Hematopoietic multipotent progenitor cell treated with erythropoietin and hydrocortisone succinate and interleukin-3 and kit ligand, for 17 days (in vitro differentiated cells): ENCODE measurements at regions not wholly inside any gene's neighbourhood (a gene's known extent, or its start where the extent isn't known, plus 50 kb on each side); places are given as distances from the start of the nearest gene placed in this dataset.
"Not testable (repeated sequence)": the region's sequence is repeated elsewhere in the genome, so short reads cannot be mapped to it uniquely, and the experiment has no call there.

Experiments
- DNase-seq: peaks from one replicate; pipeline ENCODE4 v3.0.0-alpha.2; 2015; ENCODE audit warnings: low spot score

DNA sequence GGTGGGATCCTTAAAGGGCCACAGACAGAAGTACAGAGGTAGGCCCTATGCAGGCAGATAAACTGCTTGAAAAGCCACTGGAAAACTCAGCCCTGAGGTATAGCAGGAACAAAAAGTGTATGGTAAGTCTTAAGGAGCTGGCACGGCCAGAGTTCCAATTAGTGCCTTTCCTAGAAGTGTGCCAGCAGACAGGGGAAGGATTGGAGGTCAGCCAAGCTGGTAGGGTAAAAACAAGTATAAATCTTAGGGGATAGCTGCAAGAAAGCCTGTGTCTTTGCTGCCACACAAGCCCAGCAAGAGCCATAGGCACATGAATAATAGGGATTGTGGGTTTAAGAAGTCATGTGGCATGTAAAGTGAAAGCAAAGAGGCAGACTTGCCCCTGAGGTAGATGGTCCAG lies 582.5 kb downstream of the PLOD2 start:
- no peak for DNase-seq

DNA sequence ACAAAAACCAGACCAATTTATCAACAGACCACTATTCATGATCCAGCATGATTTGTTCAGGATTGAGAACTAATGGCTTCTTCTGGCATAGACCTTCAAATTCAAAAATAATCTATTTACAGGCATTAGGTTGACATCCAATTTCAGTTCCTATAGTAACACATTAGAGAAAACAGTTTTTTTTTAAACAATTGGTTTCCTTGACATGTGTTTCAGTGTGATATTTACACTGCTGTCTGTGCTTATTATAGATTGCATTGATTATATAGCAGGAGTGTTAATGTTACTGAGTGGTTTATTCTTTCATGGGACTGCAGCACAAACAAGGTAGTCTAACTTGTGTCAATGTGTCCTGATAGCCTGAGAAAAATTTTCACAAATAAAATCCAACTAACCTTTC lies 579.3 kb downstream of the PLOD2 start:
- DNase-seq: no peak

DNA sequence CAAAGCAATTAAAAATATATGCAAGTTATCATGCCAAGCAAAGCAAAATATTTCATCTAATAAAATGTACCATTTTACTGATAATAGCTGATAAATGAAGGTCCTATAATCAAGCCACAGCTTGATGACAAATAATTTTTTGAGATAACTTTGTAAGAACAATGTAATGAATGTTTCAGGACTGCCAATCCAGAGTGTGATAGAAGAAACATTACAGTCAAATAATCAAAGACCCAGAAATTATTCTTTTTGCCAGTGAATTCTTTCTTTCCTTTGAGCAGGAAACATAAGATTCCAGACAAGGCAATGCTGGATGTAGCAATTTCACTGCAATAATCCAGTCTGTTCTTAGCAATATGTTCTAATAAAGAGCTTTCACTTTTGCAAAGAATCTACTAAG lies 556.1 kb downstream of the PLOD2 start:
- DNase-seq: no peak

DNA sequence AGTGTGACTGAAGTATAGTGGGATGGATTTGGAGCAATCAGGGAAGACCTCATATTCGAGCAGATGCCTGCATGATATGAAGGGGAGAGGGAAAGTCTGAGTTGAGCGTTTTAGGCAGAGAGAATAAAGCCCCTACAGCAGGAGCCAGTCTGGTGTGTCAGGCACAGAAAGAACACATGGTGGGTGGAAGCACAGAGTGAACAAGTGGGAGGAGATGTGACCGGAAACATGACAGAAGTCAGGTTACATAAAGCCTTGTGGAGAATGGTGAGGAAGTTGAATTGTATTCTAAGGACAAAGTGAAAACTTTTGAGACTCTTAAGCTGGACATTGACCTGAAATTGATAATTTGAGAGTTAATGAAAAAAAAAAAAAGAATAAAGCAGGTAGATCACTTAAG lies 541.0 kb downstream of the PLOD2 start:
- no peak for DNase-seq

DNA sequence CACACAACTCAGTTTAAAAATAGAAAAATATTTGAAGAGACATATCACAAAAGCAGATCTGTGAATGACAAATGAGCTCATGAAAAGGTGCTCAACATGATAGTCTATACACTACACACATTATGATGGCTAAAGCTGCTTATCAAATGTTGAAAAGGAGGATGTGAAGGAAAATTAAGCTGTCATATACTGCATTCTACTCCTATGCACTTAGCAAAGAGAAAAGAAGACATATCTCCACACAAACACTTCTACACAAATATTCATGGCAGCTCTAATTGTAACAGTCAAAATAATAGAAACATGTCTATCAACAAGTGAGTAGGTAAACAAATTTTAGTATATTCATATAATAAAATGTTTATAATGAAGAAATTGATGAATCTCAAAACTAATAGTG lies 540.5 kb downstream of the PLOD2 start:
- no peak for DNase-seq

DNA sequence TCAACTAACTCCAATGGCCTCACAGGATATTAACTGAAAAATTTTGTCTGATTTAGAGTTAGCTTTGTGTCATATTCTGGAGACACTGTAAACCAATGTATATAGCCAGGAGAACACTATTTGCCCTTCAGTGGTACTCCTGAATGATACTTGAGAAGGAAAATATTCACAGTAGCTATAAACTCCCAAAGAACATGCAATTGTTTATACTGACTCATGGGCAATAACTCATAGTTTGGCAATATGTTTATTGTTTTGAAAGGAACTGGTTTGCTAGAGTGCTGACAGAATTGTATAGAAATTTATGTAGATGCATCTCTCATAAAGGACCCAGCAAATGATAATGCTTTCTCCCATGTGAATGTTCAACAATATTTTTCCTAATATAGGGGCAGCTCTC lies 537.6 kb downstream of the PLOD2 start:
- no peak for DNase-seq

DNA sequence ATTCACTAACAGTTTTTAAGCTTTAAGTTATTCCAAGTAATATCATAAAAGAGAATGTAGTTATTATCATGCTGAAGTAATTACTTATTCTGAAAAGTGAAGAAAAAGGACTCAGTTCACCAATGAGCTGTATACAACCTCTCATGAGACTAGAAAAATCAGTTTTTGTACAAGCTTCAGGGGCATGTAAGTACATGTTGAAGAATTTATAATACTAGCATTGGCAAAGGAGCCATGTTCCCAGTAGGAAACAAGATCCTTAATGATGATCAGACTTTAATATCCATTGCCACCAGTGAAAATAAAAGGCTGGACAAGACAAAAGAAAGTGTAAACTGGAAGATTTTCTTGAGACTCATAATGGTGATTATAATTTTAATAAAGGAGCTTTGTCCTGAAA lies 532.8 kb downstream of the PLOD2 start:
- DNase-seq: no peak

DNA sequence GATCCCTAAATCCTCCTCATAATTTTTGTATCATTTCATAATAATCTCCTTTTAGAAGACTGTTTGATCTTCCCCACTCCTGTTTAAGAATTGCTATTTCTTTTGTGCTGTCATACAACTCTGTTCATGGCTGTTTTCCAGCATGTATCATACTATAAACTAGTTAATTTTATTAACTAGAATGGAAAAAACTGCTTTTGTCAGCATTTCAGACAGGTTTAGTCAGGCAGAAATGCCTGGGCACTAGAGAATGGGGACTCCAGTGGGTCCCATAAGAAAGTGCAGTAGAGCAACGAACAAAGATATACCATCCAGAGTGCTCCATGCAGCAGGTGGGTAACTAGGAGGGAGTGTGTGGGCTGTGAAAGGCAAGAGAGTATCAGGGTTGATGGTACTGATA lies 523.9 kb downstream of the PLOD2 start:
- DNase-seq: no peak

DNA sequence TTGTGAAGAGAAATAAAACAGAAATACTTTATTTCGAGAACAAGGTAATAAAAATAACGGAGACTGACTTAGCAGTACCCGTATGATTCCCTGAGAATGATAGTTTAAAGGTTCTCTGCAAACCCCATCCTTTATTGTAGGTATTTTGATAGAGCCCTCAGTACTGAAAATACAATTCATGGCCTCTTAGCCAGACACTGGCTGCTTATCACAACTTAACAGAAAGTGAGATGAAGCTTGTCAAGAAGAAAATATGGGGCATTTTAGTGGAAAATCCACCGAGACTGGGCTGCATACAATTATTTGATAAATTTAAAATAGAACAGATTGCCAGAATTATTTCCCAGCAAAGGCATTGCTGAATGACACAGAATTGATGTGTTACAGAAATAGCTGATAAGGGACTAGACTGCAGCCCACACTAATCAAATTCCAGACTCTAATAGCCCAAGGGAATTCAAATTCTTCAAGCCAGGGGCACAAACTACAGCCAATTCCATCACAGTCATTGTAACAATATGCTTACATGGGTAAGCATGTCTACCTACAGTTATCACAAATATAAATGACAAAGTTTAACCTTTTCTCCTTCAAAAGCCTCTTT lies 521.9 kb downstream of the PLOD2 start:
- no peak for DNase-seq

DNA sequence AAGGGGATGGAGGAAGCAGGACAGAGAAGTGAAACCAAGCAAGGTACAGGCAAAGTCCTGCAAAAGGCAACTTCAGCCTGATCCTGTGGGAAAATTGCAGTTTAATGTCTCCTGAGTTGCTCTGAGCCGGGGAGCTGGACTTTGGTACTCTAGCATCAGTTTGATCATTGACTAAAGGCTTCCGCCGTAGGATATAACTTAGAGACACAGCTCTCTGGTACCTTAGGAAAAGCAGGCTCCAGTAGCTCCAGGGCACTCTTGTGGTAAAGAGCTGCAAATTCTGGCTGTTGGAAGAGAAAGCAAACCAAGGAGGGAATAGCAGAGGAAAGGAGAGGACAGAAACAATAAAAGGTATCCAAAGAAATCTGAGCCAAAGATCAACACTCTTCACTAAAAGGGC lies 521.1 kb downstream of the PLOD2 start:
- no peak for DNase-seq

DNA sequence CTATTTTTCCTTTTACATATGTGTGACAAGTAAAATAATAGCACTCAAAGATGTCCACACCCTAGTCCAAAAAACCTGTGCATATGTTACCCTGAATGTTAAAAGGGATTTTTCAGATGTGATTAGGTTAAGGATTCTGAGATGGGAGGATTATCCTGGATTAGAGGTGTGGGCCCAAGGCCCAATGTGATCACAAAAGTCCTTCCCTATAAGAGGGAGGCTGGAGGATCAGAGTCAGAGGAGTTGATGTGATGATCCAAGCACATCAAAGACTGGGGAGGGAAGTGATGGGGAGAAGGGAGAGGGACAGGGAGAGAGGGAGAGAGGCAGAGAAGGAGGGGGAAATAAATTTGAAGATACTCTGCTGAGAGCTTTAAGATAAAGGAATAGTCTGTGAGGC lies 512.6 kb downstream of the PLOD2 start:
- DNase-seq: no peak

DNA sequence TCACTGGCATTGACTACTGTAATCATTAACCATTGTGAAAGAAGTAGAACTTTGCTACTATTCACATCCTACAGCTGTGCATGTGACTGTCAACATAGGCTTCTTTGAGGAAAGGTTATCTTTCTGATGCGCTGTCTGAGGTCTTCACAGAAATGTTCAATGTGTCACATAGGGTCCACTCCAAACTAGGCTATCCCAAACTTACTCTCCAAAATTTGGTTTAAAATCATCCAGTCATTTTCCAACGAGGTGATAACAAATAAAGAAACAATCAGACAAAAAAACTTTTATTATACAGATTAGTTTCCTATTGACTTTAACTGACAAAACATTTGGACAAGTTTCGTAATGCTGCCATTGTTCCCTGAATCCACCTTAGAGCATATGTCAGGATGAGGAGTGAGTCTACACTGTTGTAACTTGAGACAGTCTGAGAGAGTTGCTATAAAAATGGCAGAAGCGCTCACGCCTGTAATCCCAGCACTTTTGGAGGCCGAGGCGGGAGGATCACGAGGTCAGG lies 511.6 kb downstream of the PLOD2 start:
- no peak for DNase-seq

DNA sequence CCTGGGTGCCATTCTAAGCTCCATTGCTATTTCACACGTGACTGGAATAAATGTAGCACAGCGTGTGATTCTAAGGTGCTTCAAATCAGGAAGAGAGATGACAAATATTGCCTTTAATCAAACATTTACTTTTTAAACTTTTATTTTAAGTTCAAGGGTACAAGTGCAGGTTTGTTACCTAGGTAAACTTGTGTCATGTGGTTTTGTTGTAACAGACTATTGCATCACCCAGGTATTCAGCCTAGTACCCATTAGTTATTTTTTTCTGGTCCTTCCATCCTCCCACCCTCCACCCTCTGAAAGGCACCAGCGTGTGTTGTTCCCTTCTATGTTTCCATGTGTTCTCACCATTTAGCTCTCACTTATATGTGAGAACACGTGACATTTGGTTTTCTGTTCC lies 510.8 kb downstream of the PLOD2 start:
- DNase-seq: no peak

DNA sequence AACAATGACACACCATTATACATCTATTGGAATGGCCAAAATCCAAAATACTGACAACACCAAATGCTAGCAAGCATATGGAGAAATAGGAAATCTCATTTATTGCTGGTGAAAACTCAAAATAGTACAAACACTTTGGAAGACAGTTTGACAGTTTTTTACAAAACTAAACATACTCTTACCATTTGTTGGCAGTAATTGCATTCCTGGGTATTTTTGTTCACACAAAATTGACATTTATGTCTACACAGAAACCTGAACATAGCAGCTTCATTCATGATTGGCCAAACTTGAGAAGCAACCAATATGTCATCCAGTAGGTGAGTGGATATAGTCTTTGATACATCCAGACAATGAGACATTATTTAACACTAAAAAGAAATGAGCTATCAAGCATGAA lies 489.9 kb downstream of the PLOD2 start:
- DNase-seq: no peak

DNA sequence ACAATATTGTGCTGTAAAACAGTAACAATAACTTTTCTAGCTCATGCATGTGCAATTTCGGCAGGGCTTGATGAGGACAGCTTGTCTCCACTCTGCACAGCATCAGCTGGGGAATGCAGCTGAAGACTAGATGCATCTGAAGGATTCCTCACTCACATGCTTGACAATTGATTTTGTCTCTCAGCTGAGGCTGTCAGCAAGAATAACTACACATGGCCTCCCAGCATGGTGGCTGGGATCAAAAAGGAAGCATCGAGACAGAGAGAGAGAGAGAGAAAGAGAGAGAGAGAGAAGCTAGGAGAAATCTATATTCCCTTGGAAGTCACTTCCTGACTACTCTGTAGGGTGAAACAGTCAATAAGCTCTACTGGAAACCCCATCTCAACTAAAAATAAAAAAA lies 487.1 kb downstream of the PLOD2 start:
- DNase-seq: no peak

DNA sequence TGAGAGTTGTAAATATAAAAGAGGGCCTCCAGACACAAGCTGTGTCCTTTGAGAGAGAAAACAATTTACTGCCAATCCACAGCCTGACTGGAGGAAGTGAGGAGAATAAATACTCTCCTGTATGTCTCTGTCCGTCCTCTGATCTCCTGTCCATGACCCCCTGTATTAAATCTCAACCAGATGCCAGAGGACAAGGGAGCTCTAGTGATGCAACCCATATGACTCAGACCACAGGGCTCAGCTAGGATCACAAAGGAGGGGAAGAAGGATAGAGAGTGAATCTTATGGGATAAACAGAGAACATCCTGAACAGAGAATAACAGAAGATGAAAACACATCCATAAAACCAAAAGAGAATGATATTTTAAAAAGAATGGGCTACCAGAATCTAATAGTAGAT lies 482.6 kb downstream of the PLOD2 start:
- no peak for DNase-seq

DNA sequence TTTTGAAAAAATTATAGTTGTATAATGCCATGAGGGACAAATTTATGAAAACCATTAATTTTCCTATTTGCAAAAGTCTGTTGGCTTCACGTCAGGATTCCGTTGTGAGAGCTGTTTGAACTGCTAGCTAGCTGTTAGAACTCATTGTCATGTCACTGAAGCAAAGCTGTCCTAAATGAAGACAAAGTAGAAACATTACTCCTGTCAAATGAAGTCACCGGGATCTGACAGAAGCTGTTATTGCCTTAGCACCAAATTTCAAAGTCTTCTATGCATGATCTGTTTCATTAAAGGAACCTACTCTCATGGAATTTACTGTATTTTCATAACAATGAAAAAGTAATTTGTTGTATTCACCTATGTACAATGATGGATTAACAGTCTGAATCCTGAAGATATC lies 479.8 kb downstream of the PLOD2 start:
- no peak for DNase-seq

DNA sequence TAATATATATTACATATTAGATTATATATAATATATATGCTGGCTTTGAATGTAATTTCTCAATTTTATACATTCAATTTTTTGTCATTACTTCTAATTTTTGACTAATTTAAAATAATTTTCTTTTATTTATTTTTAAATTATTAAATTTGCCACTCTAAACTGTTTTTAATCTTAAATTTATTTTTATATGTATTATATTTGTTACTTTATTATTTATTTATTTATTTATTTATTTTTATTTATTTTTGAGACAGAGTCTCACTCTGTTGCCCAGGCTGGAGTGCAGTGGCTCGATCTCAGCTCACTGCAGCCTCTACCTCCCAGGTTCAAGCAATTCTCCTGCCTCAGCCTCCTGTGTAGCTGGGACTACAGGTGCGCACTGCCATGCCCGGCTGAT lies 473.0 kb downstream of the PLOD2 start:
- DNase-seq: not testable (repeated sequence)

DNA sequence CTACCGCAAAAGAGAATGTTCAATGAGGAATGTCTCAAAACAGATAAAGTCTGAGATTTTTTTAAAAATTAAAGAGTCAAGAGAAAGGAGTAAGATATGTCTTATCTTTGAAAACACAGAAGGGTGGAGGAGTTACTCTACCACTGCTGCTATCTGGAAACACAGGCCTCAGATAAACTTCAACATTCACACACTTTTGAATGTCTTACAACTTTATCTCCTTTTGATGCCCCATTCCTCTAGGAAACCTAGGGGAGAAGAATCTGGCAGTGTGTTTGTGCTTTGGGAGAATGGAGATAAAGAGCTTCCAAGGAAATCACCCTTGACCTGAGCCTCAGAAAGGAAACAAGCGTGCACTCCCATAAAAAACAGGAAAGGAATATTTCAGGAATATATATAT lies 468.2 kb downstream of the PLOD2 start:
- no peak for DNase-seq

DNA sequence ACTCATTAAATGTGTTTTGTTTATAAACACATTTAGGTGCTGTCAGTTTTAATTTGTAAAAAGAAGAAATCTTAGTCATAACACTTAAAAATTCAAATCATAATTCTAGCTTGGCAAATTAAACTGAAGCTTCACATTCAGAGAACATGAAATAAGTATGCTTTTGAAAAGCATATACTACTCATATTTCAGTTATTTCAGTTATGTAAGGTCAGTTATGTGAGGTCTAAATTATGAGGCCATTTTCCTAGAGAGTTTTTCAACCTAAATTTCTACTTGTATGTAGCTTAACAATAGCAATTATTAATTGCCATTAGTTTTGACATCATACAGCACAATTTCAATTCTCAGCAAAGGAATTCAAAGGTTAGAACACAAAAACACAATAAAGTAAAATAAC lies 465.0 kb downstream of the PLOD2 start:
- no peak for DNase-seq

DNA sequence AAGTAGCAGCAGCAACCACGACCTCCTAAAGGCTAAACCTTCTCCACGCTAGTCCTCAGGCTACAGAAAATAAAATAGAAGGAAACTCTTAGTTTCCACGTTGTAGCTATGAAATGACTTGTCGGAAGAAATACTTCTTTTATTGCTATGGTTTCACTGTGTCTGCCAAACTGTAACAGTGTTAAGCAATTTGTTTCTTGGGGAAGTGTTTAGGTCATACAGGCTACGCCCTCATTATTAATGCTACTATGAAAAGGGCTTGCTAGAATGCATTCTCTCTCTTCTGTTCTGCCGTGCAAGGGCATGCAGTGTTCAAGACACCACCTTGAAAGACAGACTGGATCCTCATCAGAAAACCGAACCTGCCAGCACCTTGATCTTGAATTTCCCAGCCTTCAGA lies 462.7 kb downstream of the PLOD2 start:
- no peak for DNase-seq

DNA sequence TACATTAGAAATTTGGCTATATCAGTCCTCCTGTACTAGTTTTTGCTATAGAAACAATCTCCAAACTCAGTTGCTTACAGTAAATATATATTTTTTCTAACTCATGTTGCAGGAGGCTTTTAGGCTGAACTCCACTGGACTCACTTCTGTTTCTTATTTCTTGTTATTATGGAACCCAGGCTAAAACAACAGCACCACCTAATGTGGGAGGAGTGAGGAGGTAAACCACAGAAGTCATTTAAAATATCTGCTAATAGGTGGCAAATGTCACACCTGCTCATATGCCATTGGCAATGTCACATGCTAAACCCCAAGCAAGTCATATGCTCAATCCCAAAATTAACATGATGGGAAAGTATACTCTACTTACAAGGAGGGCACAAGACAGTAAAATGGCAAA lies 462.2 kb downstream of the PLOD2 start:
- no peak for DNase-seq

DNA sequence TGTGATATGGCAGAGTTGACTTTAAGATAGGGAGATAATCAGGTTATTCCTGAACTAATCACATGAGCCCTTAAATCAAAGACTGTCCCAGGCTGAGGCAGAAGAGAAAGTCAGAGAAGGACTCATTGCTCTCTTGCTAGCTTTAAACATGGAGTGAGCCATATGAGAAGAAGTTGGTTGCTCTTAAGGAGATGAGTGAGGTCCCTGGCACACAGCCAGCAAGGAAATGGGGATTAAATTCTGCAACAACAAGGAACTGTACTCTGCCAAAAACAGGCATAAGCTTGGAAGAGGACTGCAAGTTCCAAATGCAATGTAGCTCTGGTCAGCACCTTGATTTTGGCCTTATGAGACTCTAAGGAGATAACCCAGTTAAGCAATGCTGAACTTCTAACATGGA lies 457.0 kb downstream of the PLOD2 start:
- DNase-seq: no peak

DNA sequence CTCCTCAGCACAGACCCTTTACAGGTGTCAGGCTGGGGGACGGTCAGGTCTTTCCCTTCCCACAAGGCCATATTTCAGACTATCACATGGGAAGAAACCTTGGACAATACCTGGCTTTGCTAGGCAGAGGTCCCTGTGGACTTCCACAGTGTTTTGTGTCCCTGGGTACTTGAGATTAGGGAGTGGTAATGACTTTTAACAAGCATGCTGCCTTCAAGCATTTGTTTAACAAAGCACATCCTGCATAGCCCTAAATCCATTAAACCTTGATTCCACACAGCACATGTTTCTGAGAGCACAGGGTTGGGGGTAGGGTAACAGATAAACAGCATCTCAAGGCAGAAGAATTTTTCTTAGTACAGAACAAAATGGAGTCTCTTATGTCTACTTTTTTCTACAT lies 451.2 kb downstream of the PLOD2 start:
- DNase-seq: not testable (repeated sequence)

DNA sequence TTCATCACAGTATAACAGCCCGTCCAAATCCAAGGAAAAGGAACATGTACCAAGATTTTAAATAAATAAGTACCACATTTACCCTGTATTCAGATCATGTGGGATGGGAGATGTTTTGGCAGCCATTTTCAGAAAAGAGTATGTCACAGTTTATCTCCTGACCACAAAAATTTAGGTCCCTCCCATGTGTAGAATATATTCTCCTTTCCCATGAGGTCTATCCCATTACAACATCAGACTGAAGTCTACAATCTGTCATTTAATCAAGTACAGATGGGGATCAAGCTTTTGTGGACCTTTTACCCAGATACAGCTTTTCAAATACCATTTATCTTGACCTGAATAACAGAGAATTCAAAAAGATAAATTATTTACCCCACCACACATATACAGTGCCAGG lies 444.5 kb downstream of the PLOD2 start:
- DNase-seq: no peak
